GM19239 (cell line): ENCODE measurements at regions not wholly inside any gene's neighbourhood (a gene's known extent, or its start where the extent isn't known, plus 50 kb on each side); places are given as distances from the start of the nearest gene placed in this dataset.

Source experiments
- DNase-seq: peaks from one replicate; pipeline ENCODE4 v3.0.0; 2011; ENCODE audit warnings: low spot score; ENCODE audit not compliant: insufficient read length
- FAIRE-seq: peaks from 2 replicates; lab custom pipeline; 2011; peaks lifted over from hg19 to GRCh38; lab: Jason Lieb, UNC

GRCh38 chr15:66832664-66833063 lies 130.6 kb downstream of the SMAD6 start:
- DNase-seq (no peak), FAIRE-seq (no peak)

GRCh38 chr15:66833371-66833770 lies 131.3 kb downstream of the SMAD6 start:
- FAIRE-seq (no peak), DNase-seq (no peak)

- FAIRE-seq (no peak), DNase-seq (no peak)
Measured at GRCh38 chr15:66833803-66834202, 131.8 kb downstream of the SMAD6 start.

GRCh38 chr15:66834881-66835878 lies 133.1 kb downstream of the SMAD6 start:
- DNase-seq (no peak), FAIRE-seq (no peak)

- FAIRE-seq (no peak), DNase-seq (no peak)
Measured at GRCh38 chr15:66836231-66837030, 134.4 kb downstream of the SMAD6 start.

- FAIRE-seq = no peak
- DNase-seq = no peak
Measured at GRCh38 chr15:66838202-66838601, 136.2 kb downstream of the SMAD6 start.

GRCh38 chr15:66838671-66839239 lies 136.7 kb downstream of the SMAD6 start:
- DNase-seq (no peak), FAIRE-seq (no peak)

GRCh38 chr15:66839506-66840112 lies 137.6 kb downstream of the SMAD6 start:
- no peak for DNase-seq
- no peak for FAIRE-seq

GRCh38 chr15:66840615-66841390 lies 138.8 kb downstream of the SMAD6 start:
- DNase-seq (no peak), FAIRE-seq (no peak)

- FAIRE-seq = no peak
Measured at GRCh38 chr15:66841953-66842681, 140.1 kb downstream of the SMAD6 start.

GRCh38 chr15:66842710-66843441 lies 140.8 kb downstream of the SMAD6 start:
- DNase-seq (no peak), FAIRE-seq (no peak)

More at GRCh38 chr15:66841953-66842681, 140.1 kb downstream of the SMAD6 start:
- no peak for DNase-seq

GRCh38 chr15:66843581-66843980 lies 141.5 kb downstream of the SMAD6 start:
- DNase-seq (no peak), FAIRE-seq (no peak)

GRCh38 chr15:66844041-66844746 lies 142.2 kb downstream of the SMAD6 start:
- FAIRE-seq = no peak
- DNase-seq = no peak

GRCh38 chr15:66844747-66845145 lies 142.7 kb downstream of the SMAD6 start:
- DNase-seq (no peak), FAIRE-seq (no peak)

- no peak for FAIRE-seq
Measured at GRCh38 chr15:66845266-66845785, 143.3 kb downstream of the SMAD6 start.

GRCh38 chr15:66846031-66846430 lies 144.0 kb downstream of the SMAD6 start:
- no peak for FAIRE-seq
- no peak for DNase-seq

More at GRCh38 chr15:66845266-66845785, 143.3 kb downstream of the SMAD6 start:
- no peak for DNase-seq

- no peak for DNase-seq
- no peak for FAIRE-seq
Measured at GRCh38 chr15:66846811-66847210, 144.8 kb downstream of the SMAD6 start.
